Thymus (tissue), 11 donors: ENCODE measurements at regions not wholly inside any gene's neighbourhood (a gene's known extent, or its start where the extent isn't known, plus 50 kb on each side); places are given as distances from the start of the nearest gene placed in this dataset.

Source experiments
- DNase-seq, 9 donors: peaks; one replicate each; pipeline ENCODE4 v3.0.0-alpha.2; 2013; ENCODE audit warnings: low spot score in 9 of 9, low read depth in 6 of 9, missing footprints in 1 of 9
- H3K27ac ChIP-seq, 2 donors: one replicate each; pipeline ENCODE4 v1.5.1; 2013; ENCODE audit warnings: control low read depth in 1 of 2, low read depth in 1 of 2, low read length in 1 of 2, mild to moderate bottlenecking in 1 of 2, moderate library complexity in 1 of 2
- H3K27me3 ChIP-seq, 2 donors: one replicate each; pipeline ENCODE4 v1.5.1; 2013; ENCODE audit warnings: low read length in 1 of 2; ENCODE audit not compliant: control insufficient read depth in 2 of 2, insufficient read depth in 1 of 2
- H3K36me3 ChIP-seq, 2 donors: one replicate each; pipeline ENCODE4 v1.5.1; 2013; ENCODE audit warnings: low read length in 1 of 2, mild to moderate bottlenecking in 1 of 2, moderate library complexity in 1 of 2; ENCODE audit not compliant: control insufficient read depth in 2 of 2, insufficient read depth in 2 of 2
- H3K4me1 ChIP-seq, 2 donors: one replicate each; pipeline ENCODE4 v1.5.1; 2013; ENCODE audit warnings: low read length in 2 of 2; ENCODE audit not compliant: control insufficient read depth in 2 of 2, insufficient read depth in 2 of 2
- H3K4me3 ChIP-seq, 2 donors: one replicate each; pipeline ENCODE4 v1.5.1; 2013; ENCODE audit warnings: low read length in 2 of 2, control low read depth in 1 of 2, mild to moderate bottlenecking in 1 of 2
- H3K9me3 ChIP-seq, 2 donors: one replicate each; pipeline ENCODE4 v1.5.1; 2013; ENCODE audit warnings: low read length in 1 of 2, mild to moderate bottlenecking in 1 of 2; ENCODE audit not compliant: control insufficient read depth in 2 of 2, insufficient read depth in 1 of 2
- WGBS: extraction: QIAGEN DNeasy Blood & Tissue Kit; methylation state at CpG from one replicate; pipeline ENCODE4 v1.1.7; 2013; 5-methylcytosine and 5-hydroxymethylcytosine counted together
- donor health status: healthy.

DNA sequence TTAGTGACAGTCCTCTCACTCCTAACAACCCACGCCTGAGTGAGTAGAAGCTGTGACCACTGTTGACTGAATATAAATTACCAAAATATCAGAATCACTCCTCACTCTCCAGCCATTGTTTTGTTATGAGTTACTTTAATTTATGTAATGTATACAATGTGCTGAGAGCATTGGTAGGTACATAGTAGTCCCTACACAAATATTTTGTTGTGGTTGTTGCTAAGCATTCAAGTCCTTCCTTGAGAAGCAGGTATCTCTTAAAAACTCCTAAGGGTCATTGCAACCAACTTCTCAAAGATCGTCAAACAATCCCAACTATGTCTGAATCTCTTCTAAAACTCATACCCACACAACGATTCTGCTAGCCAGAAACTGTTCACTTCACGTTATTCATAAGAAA lies 476.8 kb upstream of the TNP1 start:
- H3K4me1 ChIP-seq, result peaks cover 0 to 4% of the 10 kb centered on the region in 2 donors
- H3K27ac ChIP-seq, result no peak overlapping the region
- no peak for DNase-seq

DNA sequence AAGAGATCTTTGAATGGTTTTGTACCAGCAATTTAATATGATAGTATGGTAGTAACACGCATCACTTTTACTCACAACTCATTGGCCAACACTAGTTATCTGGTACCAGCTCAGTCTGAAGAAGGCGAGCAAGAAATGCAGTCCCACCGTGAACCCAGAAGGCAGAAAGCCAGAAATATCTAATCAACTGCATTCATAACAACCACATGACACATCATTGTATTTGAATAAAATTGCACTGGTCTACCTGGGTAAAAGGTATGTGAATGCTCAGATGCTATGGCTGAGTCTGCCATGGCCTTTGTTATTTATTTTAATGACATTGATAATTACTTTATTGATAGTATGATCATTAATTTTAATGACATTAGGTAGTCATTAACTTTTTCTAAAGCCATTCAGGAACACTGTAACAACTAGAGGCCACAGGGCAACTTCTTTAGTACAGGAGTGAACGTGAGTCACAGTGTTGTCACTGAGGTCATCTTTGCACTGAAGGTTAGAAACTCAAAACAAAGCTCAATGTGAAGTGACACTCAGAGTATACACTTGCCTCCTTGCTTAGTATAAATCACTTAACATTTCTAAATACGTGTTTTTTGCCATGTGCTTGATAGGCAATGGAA lies 475.6 kb upstream of the TNP1 start:
- no peaks in the 10 kb centered on the region for H3K27me3 ChIP-seq
- H3K36me3 ChIP-seq, result no peaks in the 10 kb centered on the region
- DNase-seq, result no peak
- no peak overlapping the region for H3K4me3 ChIP-seq
- H3K4me1 ChIP-seq, result peaks cover 0 to 4% of the 10 kb centered on the region in 2 donors
- H3K27ac ChIP-seq, result no peak overlapping the region
- 98% methylated on average over 5 of the region's 5 CpGs for WGBS
- no peaks in the 10 kb centered on the region for H3K9me3 ChIP-seq

More for the DNA sequence above, 476.8 kb upstream of the TNP1 start:
- Histone ChIP-seq H3K9me3 (no peaks in the 10 kb centered on the region), H3K27me3 (no peaks in the 10 kb centered on the region), H3K36me3 (no peaks in the 10 kb centered on the region), H3K4me3 (no peak overlapping the region)
- WGBS, result 94% methylated on average over 4 of the region's 4 CpGs

DNA sequence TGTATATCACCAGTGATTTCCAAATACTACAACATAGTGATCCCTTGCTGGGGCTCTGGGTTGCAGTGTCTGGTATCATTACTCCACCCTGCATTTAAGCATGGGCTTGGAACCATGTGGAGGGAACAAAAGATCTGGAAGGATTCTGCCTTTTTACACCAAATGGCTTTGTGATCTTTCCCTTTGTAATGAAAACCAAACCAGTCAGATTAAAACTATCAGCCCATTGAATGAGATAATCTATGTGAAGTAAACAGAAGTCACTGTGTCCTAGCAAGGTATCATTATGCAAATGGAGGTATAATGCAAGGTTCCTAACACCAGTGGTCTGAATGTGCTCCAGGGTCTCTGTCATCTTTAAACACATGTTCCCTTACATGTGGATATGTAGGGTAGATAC lies 474.7 kb upstream of the TNP1 start:
- Histone ChIP-seq H3K36me3 (no peaks in the 10 kb centered on the region), H3K27ac (no peak overlapping the region), H3K4me1 (peaks cover 0 to 4% of the 10 kb centered on the region in 2 donors), H3K27me3 (no peaks in the 10 kb centered on the region), H3K4me3 (no peak overlapping the region), H3K9me3 (no peaks in the 10 kb centered on the region)
- no peak for DNase-seq

DNA sequence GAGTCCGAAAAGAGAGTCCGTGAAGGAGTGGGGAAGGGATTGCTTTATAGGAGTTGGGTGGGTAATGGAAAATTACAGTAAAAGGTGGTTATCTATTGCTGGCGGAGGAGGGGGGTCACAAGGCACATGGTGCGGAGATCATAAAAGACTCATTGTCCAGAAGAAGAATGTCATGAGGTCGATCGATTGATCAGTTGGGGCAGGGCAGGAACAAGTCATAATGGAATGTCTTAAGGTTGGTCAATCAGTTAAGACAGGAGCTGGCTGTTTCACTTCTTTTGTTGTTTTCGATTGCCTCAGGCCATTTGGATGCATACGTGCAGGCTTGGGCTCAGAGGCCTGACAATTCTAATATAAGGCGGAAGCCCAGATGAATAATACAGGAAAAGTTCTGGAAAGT lies 473.0 kb upstream of the TNP1 start:
- 97% methylated on average over 9 of the region's 9 CpGs for WGBS
- Histone ChIP-seq H3K36me3 (no peaks in the 10 kb centered on the region), H3K27me3 (no peaks in the 10 kb centered on the region), H3K4me1 (peaks cover 0 to 7% of the 10 kb centered on the region in 2 donors), H3K9me3 (no peaks in the 10 kb centered on the region), H3K4me3 (no peak overlapping the region), H3K27ac (no peak overlapping the region)
- DNase-seq, result no peak

DNA sequence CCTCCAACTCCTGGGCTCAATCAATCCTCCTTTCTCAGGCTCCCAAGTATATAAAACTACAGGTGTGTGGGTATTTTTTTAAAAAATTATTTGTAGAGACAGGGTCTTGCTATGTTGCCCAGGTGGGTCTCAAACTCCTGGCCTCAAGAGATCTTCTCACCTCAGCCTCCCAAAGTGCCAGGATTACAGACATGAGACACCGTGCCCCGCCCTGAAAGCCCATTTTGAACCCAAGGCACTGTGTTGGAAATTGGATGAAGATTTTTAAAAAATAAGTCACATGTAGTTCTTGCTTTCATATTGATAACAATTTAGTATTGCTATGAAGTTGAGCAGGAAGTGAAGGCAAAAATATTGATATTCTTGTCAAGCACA lies 472.5 kb upstream of the TNP1 start:
- H3K36me3 ChIP-seq, result no peaks in the 10 kb centered on the region
- H3K9me3 ChIP-seq, result no peaks in the 10 kb centered on the region
- peaks cover 0 to 7% of the 10 kb centered on the region in 2 donors for H3K4me1 ChIP-seq
- H3K4me3 ChIP-seq, result no peak overlapping the region
- H3K27ac ChIP-seq, result no peak overlapping the region
- DNase-seq, result no peak
- H3K27me3 ChIP-seq, result no peaks in the 10 kb centered on the region
- WGBS, result 99% methylated on average over 2 of the region's 2 CpGs

DNA sequence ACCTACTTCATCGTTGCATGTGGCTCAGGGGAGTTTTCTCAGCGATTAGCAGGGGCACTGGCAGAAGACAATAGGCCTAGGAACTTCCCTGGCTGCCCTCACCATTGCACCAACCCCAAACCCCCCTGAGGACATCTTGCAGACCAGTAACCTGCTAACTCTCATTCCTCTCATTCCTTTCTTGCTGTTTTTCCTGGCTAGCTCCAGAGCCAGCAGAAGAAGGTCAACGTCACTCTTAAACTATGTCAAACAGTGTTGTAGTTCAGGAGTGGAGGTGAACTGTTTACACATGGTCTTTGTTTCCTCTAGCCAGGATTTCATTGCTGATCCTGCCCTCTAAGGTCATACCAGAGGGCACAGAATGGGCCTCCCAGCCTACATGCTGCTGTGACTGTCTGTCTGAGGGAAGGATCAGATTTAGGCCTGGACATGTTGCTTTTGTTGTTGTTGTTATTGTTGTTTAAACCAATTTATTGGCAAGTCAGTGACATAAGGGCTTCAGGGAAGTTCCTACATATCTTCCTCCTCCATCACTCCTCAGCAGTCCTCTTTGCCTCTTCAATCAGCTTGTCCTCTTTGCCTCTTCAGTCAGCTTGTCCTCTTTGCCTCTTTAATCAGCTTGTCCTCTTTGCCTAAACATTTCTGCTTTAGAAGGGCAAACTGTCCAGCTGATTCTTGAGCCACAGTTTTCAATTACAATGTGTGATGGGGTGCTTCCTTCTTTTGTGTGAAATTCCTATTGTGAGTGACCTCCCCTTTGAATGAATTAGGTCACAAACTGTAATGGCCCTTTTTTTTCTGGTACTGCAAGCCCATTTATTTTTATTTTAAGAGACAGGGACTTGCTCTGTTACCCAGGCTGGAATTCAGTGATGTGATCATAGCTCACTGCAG lies 471.9 kb upstream of the TNP1 start:
- 73% methylated on average over 3 of the region's 3 CpGs for WGBS
- no peak for DNase-seq
- no peaks in the 10 kb centered on the region for H3K9me3 ChIP-seq

DNA sequence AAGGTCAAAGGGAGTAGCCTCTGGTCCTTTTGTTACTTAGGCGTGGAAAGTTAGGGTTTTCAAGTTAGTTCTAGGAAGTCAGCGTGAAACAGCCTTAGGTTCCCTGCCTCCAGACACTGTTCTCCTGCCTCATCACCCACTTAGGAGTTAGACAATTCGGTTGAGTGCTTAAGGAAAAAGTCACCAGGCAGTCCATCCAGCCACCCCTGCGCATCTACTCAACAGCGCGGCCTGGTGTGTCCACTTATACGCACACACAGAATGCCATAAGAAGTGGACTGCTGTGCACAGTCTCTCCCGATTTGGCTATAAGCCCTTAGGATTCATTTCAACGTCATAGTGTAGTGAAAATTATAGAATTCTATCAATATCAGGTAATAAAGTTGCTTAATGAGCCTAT lies 470.8 kb upstream of the TNP1 start:
- Histone ChIP-seq H3K9me3 (no peaks in the 10 kb centered on the region), H3K4me3 (no peak overlapping the region), H3K36me3 (no peaks in the 10 kb centered on the region), H3K27ac (no peak overlapping the region), H3K27me3 (no peaks in the 10 kb centered on the region), H3K4me1 (peaks cover 0 to 13% of the 10 kb centered on the region in 2 donors)
- 98% methylated on average over 9 of the region's 9 CpGs for WGBS
- DNase-seq, result no peak

More for the DNA sequence above, 471.9 kb upstream of the TNP1 start:
- no peak overlapping the region for H3K27ac ChIP-seq
- no peaks in the 10 kb centered on the region for H3K36me3 ChIP-seq
- H3K4me1 ChIP-seq, result peaks cover 0 to 7% of the 10 kb centered on the region in 2 donors
- no peaks in the 10 kb centered on the region for H3K27me3 ChIP-seq
- H3K4me3 ChIP-seq, result no peak overlapping the region

DNA sequence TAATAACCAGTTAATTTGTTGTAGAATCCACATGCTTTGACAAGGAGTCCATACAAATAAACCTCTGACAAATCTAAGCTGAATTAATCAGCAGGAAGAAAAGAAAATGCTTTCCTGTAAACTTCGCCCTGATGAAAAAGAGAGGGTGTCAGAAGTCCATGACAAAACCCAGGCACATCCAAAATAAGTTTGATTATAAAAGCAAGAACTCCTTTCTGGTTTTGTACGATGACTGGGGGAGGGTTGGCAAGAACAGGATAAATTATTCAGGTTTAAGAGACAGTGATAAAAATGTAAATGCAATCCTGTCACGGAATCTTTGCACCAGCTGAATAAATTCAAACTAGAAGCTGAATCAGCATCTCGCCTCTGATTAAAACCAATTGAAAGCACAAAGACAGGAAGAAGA lies 469.2 kb upstream of the TNP1 start:
- H3K36me3 ChIP-seq, result no peaks in the 10 kb centered on the region
- H3K4me3 ChIP-seq, result no peak overlapping the region
- no peaks in the 10 kb centered on the region for H3K9me3 ChIP-seq
- DNase-seq, result no peak
- H3K27ac ChIP-seq, result no peak overlapping the region
- H3K4me1 ChIP-seq, result peaks cover 0 to 13% of the 10 kb centered on the region in 2 donors
- no peaks in the 10 kb centered on the region for H3K27me3 ChIP-seq
- 92% methylated on average over 4 of the region's 4 CpGs for WGBS

DNA sequence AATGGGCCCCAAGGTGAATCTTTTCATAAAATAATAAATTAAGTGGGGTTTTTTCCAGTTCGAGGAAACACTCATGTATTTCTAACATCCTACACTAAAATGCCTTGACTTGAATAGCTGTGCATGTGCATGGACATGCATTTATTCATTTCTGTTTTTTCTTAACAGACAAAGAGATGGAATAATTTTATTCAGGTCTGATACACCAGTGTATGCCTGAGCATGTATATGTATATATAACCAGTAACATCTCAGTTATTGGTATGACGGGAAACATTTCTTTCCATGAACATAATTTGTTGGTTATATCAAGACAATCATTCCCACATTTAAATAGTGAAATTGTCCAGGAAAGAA lies 468.7 kb upstream of the TNP1 start:
- no peak overlapping the region for H3K27ac ChIP-seq
- 94% methylated on average over 2 of the region's 2 CpGs for WGBS
- no peak overlapping the region for H3K4me3 ChIP-seq
- H3K9me3 ChIP-seq, result no peaks in the 10 kb centered on the region
- peaks cover 0 to 13% of the 10 kb centered on the region in 2 donors for H3K4me1 ChIP-seq
- DNase-seq, result no peak
- no peaks in the 10 kb centered on the region for H3K27me3 ChIP-seq
- no peaks in the 10 kb centered on the region for H3K36me3 ChIP-seq
